Loucy (cell line): ENCODE measurements at regions not wholly inside any gene's neighbourhood (a gene's known extent, or its start where the extent isn't known, plus 50 kb on each side); places are given as distances from the start of the nearest gene placed in this dataset.

ENCODE experiments used
- H2AFZ ChIP-seq: fragments of 200-600 bp; sonication (generic); 2 replicates; pipeline ENCODE4 v1.6.0; 2016; ENCODE audit warnings: antibody characterized with exemption, mild to moderate bottlenecking, low read length, moderate library complexity
- H3F3A ChIP-seq: fragments of 200-600 bp; 2 replicates; pipeline ENCODE4 v1.6.0; 2016; ENCODE audit warnings: antibody characterized with exemption, low read depth, mild to moderate bottlenecking
- H3K27me3 ChIP-seq: fragments of 200-600 bp; sonication (generic); 2 replicates; pipeline ENCODE4 v1.6.1; 2014; ENCODE audit warnings: low read length, mild to moderate bottlenecking; ENCODE audit not compliant: insufficient read depth, poor library complexity, severe bottlenecking
- H3K36me3 ChIP-seq: fragments of 200-600 bp; sonication (generic); 2 replicates; pipeline ENCODE4 v1.6.1; 2016; ENCODE audit warnings: low read length; ENCODE audit not compliant: insufficient read depth
- H3K4me1 ChIP-seq: fragments of 200-600 bp; sonication (generic); 2 replicates; pipeline ENCODE4 v1.5.1; 2014; ENCODE audit warnings: low read length, mild to moderate bottlenecking; ENCODE audit not compliant: insufficient read depth, poor library complexity, severe bottlenecking
- H3K4me2 ChIP-seq: fragments of 200-600 bp; sonication (generic); 2 replicates; pipeline ENCODE4 v1.6.0; 2014; ENCODE audit warnings: antibody characterized with exemption, low read length, low read depth, mild to moderate bottlenecking; ENCODE audit not compliant: poor library complexity, severe bottlenecking
- H3K4me3 ChIP-seq: fragments of 200-600 bp; sonication (generic); 2 replicates; pipeline ENCODE4 v1.5.1; 2014; ENCODE audit warnings: low read length, mild to moderate bottlenecking, mixed read lengths; ENCODE audit not compliant: poor library complexity, severe bottlenecking
- H3K79me2 ChIP-seq: fragments of 200-600 bp; sonication (generic); 2 replicates; pipeline ENCODE4 v1.6.1; 2014; ENCODE audit warnings: low read length; ENCODE audit not compliant: insufficient read depth
- H3K9ac ChIP-seq: fragments of 200-600 bp; sonication (generic); 2 replicates; pipeline ENCODE4 v1.6.0; 2014; ENCODE audit warnings: mild to moderate bottlenecking, low read depth, low read length, moderate library complexity; ENCODE audit not compliant: poor library complexity, severe bottlenecking
- H3K9me2 ChIP-seq: fragments of 200-600 bp; sonication (generic); replicated peaks from 2 replicates; pipeline ENCODE4 v1.6.1; 2016; ENCODE audit warnings: low read depth, low read length, mixed read lengths
- H3K9me3 ChIP-seq: fragments of 200-600 bp; sonication (generic); 2 replicates; pipeline ENCODE4 v1.6.1; 2014; ENCODE audit warnings: mild to moderate bottlenecking, antibody characterized with exemption, low read length, low read depth; ENCODE audit not compliant: insufficient read depth
- H4K20me1 ChIP-seq: fragments of 200-600 bp; sonication (generic); 2 replicates; pipeline ENCODE4 v1.6.0; 2014; ENCODE audit warnings: antibody characterized with exemption, low read length, mild to moderate bottlenecking; ENCODE audit not compliant: insufficient read depth, poor library complexity, severe bottlenecking
- CTCF ChIP-seq: fragments of 200-600 bp; sonication (generic); conservative IDR thresholded peaks from 2 replicates; pipeline ENCODE4 v1.5.1; 2014; ENCODE audit warnings: mild to moderate bottlenecking, antibody characterized with exemption, low read length
- EZH2phosphoT487 ChIP-seq: fragments of 200-600 bp; IDR thresholded peaks from 2 replicates; pipeline ENCODE4 v1.6.1; 2018; ENCODE audit warnings: antibody characterized with exemption, mild to moderate bottlenecking, moderate library complexity, borderline replicate concordance

- H3K9ac ChIP-seq: no peak overlapping the region
- no peaks in the 10 kb centered on the region for H3K79me2 ChIP-seq
- no peak overlapping the region for H3K4me3 ChIP-seq
- H3F3A ChIP-seq: no peaks in the 10 kb centered on the region
- no peaks in the 10 kb centered on the region for H4K20me1 ChIP-seq
- TF ChIP-seq EZH2phosphoT487 (no peak), CTCF (no peak)
- H3K4me2 ChIP-seq: no peak overlapping the region
- H3K4me1 ChIP-seq: no peaks in the 10 kb centered on the region
- H3K27me3 ChIP-seq: no peaks in the 10 kb centered on the region
- no peaks in the 10 kb centered on the region for H3K9me2 ChIP-seq
- H3K36me3 ChIP-seq: no peaks in the 10 kb centered on the region
- H2AFZ ChIP-seq: no peak overlapping the region
- no peaks in the 10 kb centered on the region for H3K9me3 ChIP-seq
Measured at GRCh38 chr1:166507347-166507746, 331.9 kb upstream of the POGK start.

GRCh38 chr1:166511761-166512160, 327.5 kb upstream of the POGK start:
- no peaks in the 10 kb centered on the region for H3K4me1 ChIP-seq
- no peaks in the 10 kb centered on the region for H3K9me3 ChIP-seq
- no peaks in the 10 kb centered on the region for H3K36me3 ChIP-seq
- no peaks in the 10 kb centered on the region for H4K20me1 ChIP-seq
- H3K4me3 ChIP-seq: no peak overlapping the region
- no peaks in the 10 kb centered on the region for H3K79me2 ChIP-seq
- no peak overlapping the region for H3K9ac ChIP-seq
- H3K27me3 ChIP-seq: no peaks in the 10 kb centered on the region
- H3K4me2 ChIP-seq: no peak overlapping the region
- no peaks in the 10 kb centered on the region for H3F3A ChIP-seq
- no peaks in the 10 kb centered on the region for H3K9me2 ChIP-seq
- TF ChIP-seq CTCF (no peak), EZH2phosphoT487 (no peak)
- no peak overlapping the region for H2AFZ ChIP-seq

GRCh38 chr1:166514067-166514466, 325.2 kb upstream of the POGK start:
- Histone ChIP-seq H2AFZ (no peak overlapping the region), H3K9ac (no peak overlapping the region), H3K79me2 (no peaks in the 10 kb centered on the region), H3K9me3 (no peaks in the 10 kb centered on the region), H3K27me3 (no peaks in the 10 kb centered on the region), H3K4me2 (no peak overlapping the region), H3K4me1 (no peaks in the 10 kb centered on the region), H3K9me2 (no peaks in the 10 kb centered on the region), H3K36me3 (no peaks in the 10 kb centered on the region), H3F3A (no peaks in the 10 kb centered on the region), H4K20me1 (no peaks in the 10 kb centered on the region), H3K4me3 (no peak overlapping the region)
- TF ChIP-seq CTCF: no peak
- TF ChIP-seq EZH2phosphoT487: no peak
